ENCODE measurements at regions not wholly inside any gene's neighbourhood (a gene's known extent, or its start where the extent isn't known, plus 50 kb on each side); places are given as distances from the start of the nearest gene placed in this dataset.

DNA sequence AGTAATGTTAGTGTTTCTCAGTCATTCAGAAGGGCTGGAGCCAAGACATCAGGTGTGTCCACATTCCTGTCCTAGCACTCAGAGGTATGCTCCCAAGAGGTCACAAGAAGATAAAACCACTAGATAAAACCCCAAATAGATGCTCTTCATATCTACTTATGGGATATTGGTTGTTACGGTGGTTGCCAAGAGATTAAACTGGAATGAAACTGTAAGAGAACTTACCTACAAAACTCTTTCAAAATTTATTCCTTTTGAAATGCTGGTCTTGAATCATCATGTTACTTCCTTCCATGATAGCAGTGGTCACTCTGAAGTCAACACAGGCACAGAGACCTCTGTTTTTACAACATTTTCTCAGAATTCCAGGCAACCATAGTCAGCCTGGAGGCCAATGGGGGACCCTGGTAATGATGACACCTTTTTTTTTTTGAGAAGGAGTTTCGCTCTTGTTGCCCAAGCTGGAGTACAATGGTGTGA, 122.4 kb upstream of the WSCD1 start:
- TF ChIP-seq CTCF (IDR thresholded peaks at IDR 0.05; ENCODE audit: borderline replicate concordance, extremely low read depth, low read length, poor library complexity, severe bottlenecking) (no peak), EZH2 (IDR thresholded peaks at IDR 0.05; ENCODE audit: borderline replicate concordance, low read depth, low read length, severe bottlenecking) (no peak)
